PC-9 (cell line): ENCODE measurements at regions not wholly inside any gene's neighbourhood (a gene's known extent, or its start where the extent isn't known, plus 50 kb on each side); places are given as distances from the start of the nearest gene placed in this dataset.

Source experiments
- EZH2 ChIP-seq: fragments of 200-600 bp; sonication (generic); IDR thresholded peaks from 2 replicates; pipeline ENCODE4 v1.8.0; 2017; ENCODE audit warnings: antibody characterized with exemption, low read depth
- TF ChIP-seq, protein P1 (sequence below): fragments of 200-600 bp; sonication (generic); conservative IDR thresholded peaks from 2 replicates; pipeline ENCODE4 v1.6.1; 2017; ENCODE audit warnings: mixed run types, antibody characterized with exemption, mild to moderate bottlenecking, moderate library complexity

DNA sequence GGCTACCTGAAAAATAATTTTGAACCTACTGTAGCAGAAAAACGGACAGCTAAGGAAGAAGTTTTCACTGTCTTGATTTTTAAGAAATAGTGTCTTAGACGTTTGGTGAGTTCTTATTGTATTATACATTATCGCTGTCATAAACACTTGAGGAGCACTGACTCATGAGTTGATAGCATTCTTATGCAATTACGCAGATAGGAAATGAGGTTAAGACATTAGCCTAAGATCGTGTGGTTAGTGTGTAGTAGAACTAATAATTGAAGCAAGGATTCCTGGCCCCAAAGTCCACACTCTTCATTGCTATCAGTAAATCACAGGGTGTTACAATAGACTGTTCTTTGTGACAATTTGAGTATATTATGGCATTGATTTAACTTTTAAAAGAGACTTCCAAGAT is 238.1 kb downstream of the ARAP2 start:
- no peak for TF ChIP-seq EZH2
- TF ChIP-seq, protein P1, sequence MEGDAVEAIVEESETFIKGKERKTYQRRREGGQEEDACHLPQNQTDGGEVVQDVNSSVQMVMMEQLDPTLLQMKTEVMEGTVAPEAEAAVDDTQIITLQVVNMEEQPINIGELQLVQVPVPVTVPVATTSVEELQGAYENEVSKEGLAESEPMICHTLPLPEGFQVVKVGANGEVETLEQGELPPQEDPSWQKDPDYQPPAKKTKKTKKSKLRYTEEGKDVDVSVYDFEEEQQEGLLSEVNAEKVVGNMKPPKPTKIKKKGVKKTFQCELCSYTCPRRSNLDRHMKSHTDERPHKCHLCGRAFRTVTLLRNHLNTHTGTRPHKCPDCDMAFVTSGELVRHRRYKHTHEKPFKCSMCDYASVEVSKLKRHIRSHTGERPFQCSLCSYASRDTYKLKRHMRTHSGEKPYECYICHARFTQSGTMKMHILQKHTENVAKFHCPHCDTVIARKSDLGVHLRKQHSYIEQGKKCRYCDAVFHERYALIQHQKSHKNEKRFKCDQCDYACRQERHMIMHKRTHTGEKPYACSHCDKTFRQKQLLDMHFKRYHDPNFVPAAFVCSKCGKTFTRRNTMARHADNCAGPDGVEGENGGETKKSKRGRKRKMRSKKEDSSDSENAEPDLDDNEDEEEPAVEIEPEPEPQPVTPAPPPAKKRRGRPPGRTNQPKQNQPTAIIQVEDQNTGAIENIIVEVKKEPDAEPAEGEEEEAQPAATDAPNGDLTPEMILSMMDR, result no peak
